GM12878 (cell line): ENCODE measurements at regions not wholly inside any gene's neighbourhood (a gene's known extent, or its start where the extent isn't known, plus 50 kb on each side); places are given as distances from the start of the nearest gene placed in this dataset.

Source experiments
- ATAC-seq: fragments of 200-7000 bp; cut with Tn5 transposase; 3 replicates; pipeline ENCODE4 v1.9.1; 2020; ENCODE audit warnings: mild to moderate bottlenecking, moderate library complexity
- BruUV-seq: library from RNA; stranded (reverse); fragments of 400-500 nt; replicated peaks from 2 replicates; lab custom pipeline; 2021; lab: Mats Ljungman, UMichigan
- CTCF ChIA-PET: fragments of 300-600 bp; sonication (Branson Sonifier 250); formaldehyde crosslinking; extraction: SDS; loops from one replicate; lab custom pipeline; 2021; ENCODE audit warnings: inconsistent platforms; lab: Yijun Ruan, JAX
- POLR2A ChIA-PET: fragments of 350-600 bp; formaldehyde crosslinking; extraction: SDS; loops from one replicate; lab custom pipeline; 2021; ENCODE audit warnings: inconsistent platforms; lab: Charles Lee
- RAD21 ChIA-PET: fragments of 300-600 bp; sonication (Branson Sonifier 250); formaldehyde crosslinking; loops from one replicate; lab custom pipeline; 2023; ENCODE audit warnings: antibody characterized with exemption; ENCODE audit not compliant: unreplicated experiment; lab: Charles Lee
- SMC1A ChIA-PET: fragments of 300-600 bp; sonication (Branson Sonifier 250); formaldehyde crosslinking; loops from one replicate; lab custom pipeline; 2023; ENCODE audit not compliant: unreplicated experiment, uncharacterized antibody; lab: Charles Lee
- DNase-seq: peaks from one replicate; pipeline ENCODE4 v3.0.0-alpha.2; 2011; ENCODE audit warnings: low read depth, low spot score
- FAIRE-seq: peaks from 3 replicates; lab custom pipeline; 2011; peaks lifted over from hg19 to GRCh38; lab: Jason Lieb, UNC
- H2AFZ ChIP-seq: 2 replicates; pipeline ENCODE4 v1.6.0; 2011; ENCODE audit warnings: low read depth, low read length, control low read depth; ENCODE audit not compliant: control insufficient read depth
- H3K27ac ChIP-seq: 2 replicates; pipeline ENCODE4 v1.5.1; 2011; ENCODE audit warnings: control low read depth; ENCODE audit not compliant: control insufficient read depth, insufficient read depth
- H3K27me3 ChIP-seq, 2 experiments: replicated peaks in 1 of 2; 2 replicates each; pipeline versions ENCODE4 v1.6.0 to v1.6.1; 2011; ENCODE audit warnings: low read length in 1 of 2; ENCODE audit not compliant: control insufficient read depth in 2 of 2, insufficient read depth in 2 of 2
- H3K36me3 ChIP-seq, 2 experiments: 2 replicates each; pipeline ENCODE4 v1.5.1; 2011; ENCODE audit warnings: low read length in 1 of 2; ENCODE audit not compliant: control insufficient read depth in 2 of 2, insufficient read depth in 2 of 2
- H3K4me1 ChIP-seq: 2 replicates; pipeline ENCODE4 v1.6.1; 2011; ENCODE audit warnings: mild to moderate bottlenecking, low read length, moderate library complexity, mixed read lengths; ENCODE audit not compliant: control insufficient read depth, insufficient read depth
- H3K4me2 ChIP-seq: 2 replicates; pipeline ENCODE4 v1.6.0; 2011; ENCODE audit warnings: control low read depth; ENCODE audit not compliant: control insufficient read depth, insufficient read depth
- H3K4me3 ChIP-seq: fragments of 200-600 bp; sonication (generic); 2 replicates; pipeline ENCODE4 v1.5.1; 2016
- H3K79me2 ChIP-seq: 2 replicates; pipeline ENCODE4 v1.6.0; 2011; ENCODE audit warnings: low read length; ENCODE audit not compliant: control insufficient read depth, insufficient read depth
- H3K9ac ChIP-seq: 2 replicates; pipeline ENCODE4 v1.8.0; 2011; ENCODE audit warnings: low read length, control low read depth, mixed read lengths; ENCODE audit not compliant: control insufficient read depth, insufficient read depth
- H3K9me3 ChIP-seq: replicated peaks from 3 replicates; pipeline ENCODE4 v1.5.1; 2011; ENCODE audit warnings: mild to moderate bottlenecking, low read length; ENCODE audit not compliant: control insufficient read depth, insufficient read depth
- H4K20me1 ChIP-seq: 2 replicates; pipeline ENCODE4 v1.6.0; 2011; ENCODE audit not compliant: control insufficient read depth, insufficient read depth
- MTA2 ChIP-seq: fragments of 450-650 bp; IDR thresholded peaks from 2 replicates; pipeline ENCODE4 v1.6.1; 2016; ENCODE audit warnings: low read depth, mild to moderate bottlenecking, moderate library complexity
- RBBP5 ChIP-seq: fragments of 200-600 bp; sonication (generic); conservative IDR thresholded peaks from 2 replicates; pipeline ENCODE4 v1.6.1; 2016
- RELA ChIP-seq: fragments of 450-650 bp; IDR thresholded peaks from 2 replicates; pipeline ENCODE4 v1.8.0; 2014; ENCODE audit warnings: borderline replicate concordance; ENCODE audit not compliant: partially characterized antibody
- STAT3 ChIP-seq: IDR thresholded peaks from 2 replicates; pipeline ENCODE4 v1.6.1; 2011; ENCODE audit warnings: low read depth, low read length, improper control_type of control experiment
- SUZ12 ChIP-seq: fragments of 200-600 bp; sonication (generic); IDR thresholded peaks from one replicate; pipeline ENCODE4 v1.6.1; 2018; ENCODE audit warnings: antibody characterized with exemption, mild to moderate bottlenecking; ENCODE audit not compliant: unreplicated experiment
- USF1 ChIP-seq: IDR thresholded peaks from 2 replicates; pipeline ENCODE4 v1.6.1; 2011; ENCODE audit warnings: borderline replicate concordance, low read depth, mild to moderate bottlenecking, moderate library complexity, mixed read lengths, low read length; ENCODE audit not compliant: insufficient read depth; ENCODE audit errors: extremely low read length
- ZNF207 ChIP-seq: fragments of 450-650 bp; IDR thresholded peaks from 2 replicates; pipeline ENCODE4 v1.6.1; 2014; ENCODE audit warnings: antibody characterized with exemption, mild to moderate bottlenecking, borderline replicate concordance
- ZNF384 ChIP-seq: IDR thresholded peaks from 2 replicates; pipeline ENCODE4 v1.6.1; 2012; ENCODE audit warnings: low read depth, mild to moderate bottlenecking, low read length, improper control_type of control experiment, borderline replicate concordance
- WGBS: methylation state at CpG from one replicate; pipeline ENCODE4 v1.1.6; 2016; ENCODE audit warnings: low lambda C conversion rate; ENCODE audit not compliant: insufficient replicate concordance, insufficient coverage; ENCODE audit errors: missing lambda C conversion rate; 5-methylcytosine and 5-hydroxymethylcytosine counted together
- in situ Hi-C: fragments of 300-500 bp; cut with MboI; formaldehyde crosslinking; loops from 9 replicates; pipeline ENCODE4 v1.14.3; 2018; ENCODE audit warnings: mixed read lengths
- intact Hi-C: fragments of 100-400 bp; cut with micrococcal nuclease; formaldehyde crosslinking; loops from one replicate; pipeline ENCODE4 v1.14.2; 2022; ENCODE audit not compliant: unreplicated experiment

GRCh38 chr2:183463821-183464220, 339.6 kb downstream of the NUP35 start:
- H3K9me3 ChIP-seq: no peaks in the 10 kb centered on the region
- H3K4me3 ChIP-seq: no peak overlapping the region
- no peak overlapping the region for H3K27ac ChIP-seq
- intact Hi-C loops: no loop called here
- H3K36me3 ChIP-seq: no peaks in the 10 kb centered on the region
- BruUV-seq: no TSS peak
- H3K4me2 ChIP-seq: no peak overlapping the region
- DNase-seq (no peak), FAIRE-seq (no peak), ATAC-seq (no peak)
- POLR2A ChIA-PET: no interaction called here
- H3K79me2 ChIP-seq: no peaks in the 10 kb centered on the region
- H3K27me3 ChIP-seq: no peaks in the 10 kb centered on the region
- H3K4me1 ChIP-seq: no peaks in the 10 kb centered on the region
- no peaks in the 10 kb centered on the region for H4K20me1 ChIP-seq
- RAD21 ChIA-PET: no interaction called here
- TF ChIP-seq ZNF384: no peak
- TF ChIP-seq MTA2: no peak
- no peak for TF ChIP-seq RELA
- WGBS: 35% methylated on average over 1 of the region's 1 CpG
- SMC1A ChIA-PET: no interaction called here
- in situ Hi-C loops: no loop called here
- no peak overlapping the region for H3K9ac ChIP-seq
- no peak overlapping the region for H2AFZ ChIP-seq
- CTCF ChIA-PET: no interaction called here

- no peak for FAIRE-seq
- RAD21 ChIA-PET: no interaction called here
- in situ Hi-C loops: no loop called here
- TF ChIP-seq SUZ12 (no peak), USF1 (no peak), STAT3 (no peak), RBBP5 (no peak), ZNF207 (no peak)
- TF ChIP-seq, all 136 proteins: peak for 0
- DNase-seq (no peak), ATAC-seq (no peak)
- no peak overlapping the region for H2AFZ ChIP-seq
- no peaks in the 10 kb centered on the region for H3K9me3 ChIP-seq
- ChIA-PET POLR2A (no interaction called here), CTCF (no interaction called here), SMC1A (interaction anchor here (1.2 kb wide), 1 partner anchor 9 kb away, joined by 3 read pairs; no protein-coding TSS in a partner anchor)
- intact Hi-C loops: no loop called here
- no peaks in the 10 kb centered on the region for H4K20me1 ChIP-seq
- H3K4me1 ChIP-seq: no peaks in the 10 kb centered on the region
- no peaks in the 10 kb centered on the region for H3K79me2 ChIP-seq
- no peaks in the 10 kb centered on the region for H3K27me3 ChIP-seq
- H3K4me3 ChIP-seq: no peak overlapping the region
- BruUV-seq: no TSS peak
- H3K4me2 ChIP-seq: no peak overlapping the region
- no peak overlapping the region for H3K9ac ChIP-seq
- no peak overlapping the region for H3K27ac ChIP-seq
- H3K36me3 ChIP-seq: no peaks in the 10 kb centered on the region
Observed at GRCh38 chr2:183465048-183465447, 340.8 kb downstream of the NUP35 start.
